DMS53 (cell line): ENCODE measurements at regions not wholly inside any gene's neighbourhood (a gene's known extent, or its start where the extent isn't known, plus 50 kb on each side); places are given as distances from the start of the nearest gene placed in this dataset.

ENCODE experiments used
- DNase-seq: peaks from one replicate; lab custom pipeline; 2025; lab: John Stamatoyannopoulos, UW

- no peak for DNase-seq
Observed at GRCh38 chr2:220279372-220279771, 651.9 kb downstream of the SLC4A3 start.

GRCh38 chr2:220279840-220280239, 652.4 kb downstream of the SLC4A3 start:
- DNase-seq, result no peak

- no peak for DNase-seq
Observed at GRCh38 chr2:220280736-220281135, 653.3 kb downstream of the SLC4A3 start.

GRCh38 chr2:220281771-220282170, 654.3 kb downstream of the SLC4A3 start:
- no peak for DNase-seq

GRCh38 chr2:220282236-220282635, 654.8 kb downstream of the SLC4A3 start:
- DNase-seq, result no peak

GRCh38 chr2:220293966-220294365, 666.5 kb downstream of the SLC4A3 start:
- no peak for DNase-seq

GRCh38 chr2:220296174-220296573, 668.7 kb downstream of the SLC4A3 start:
- peak; percentile 8 for DNase-seq

GRCh38 chr2:220297093-220297492, 669.7 kb downstream of the SLC4A3 start:
- no peak for DNase-seq

- no peak for DNase-seq
Observed at GRCh38 chr2:220300806-220301205, 673.4 kb downstream of the SLC4A3 start.

GRCh38 chr2:220302756-220303155, 675.3 kb downstream of the SLC4A3 start:
- no peak for DNase-seq

GRCh38 chr2:220309215-220309614, 681.8 kb downstream of the SLC4A3 start:
- no peak for DNase-seq

GRCh38 chr2:220310451-220310861, 683.0 kb downstream of the SLC4A3 start:
- no peak for DNase-seq

GRCh38 chr2:220315098-220315823, 687.8 kb downstream of the SLC4A3 start:
- DNase-seq, result no peak

GRCh38 chr2:220318037-220318436, 690.6 kb downstream of the SLC4A3 start:
- DNase-seq, result peak; percentile 50

GRCh38 chr2:220318508-220318907, 691.1 kb downstream of the SLC4A3 start:
- DNase-seq, result no peak

- no peak for DNase-seq
Observed at GRCh38 chr2:220320326-220320725, 692.9 kb downstream of the SLC4A3 start.

- no peak for DNase-seq
Observed at GRCh38 chr2:220332886-220333285, 705.5 kb downstream of the SLC4A3 start.

GRCh38 chr2:220334210-220334609, 706.8 kb downstream of the SLC4A3 start:
- DNase-seq, result no peak

GRCh38 chr2:220334871-220335590, 707.6 kb downstream of the SLC4A3 start:
- DNase-seq, result no peak

- DNase-seq, result no peak
Observed at GRCh38 chr2:220335591-220335915, 708.1 kb downstream of the SLC4A3 start.

- DNase-seq, result no peak
Observed at GRCh38 chr2:220336771-220337170, 709.3 kb downstream of the SLC4A3 start.

- no peak for DNase-seq
Observed at GRCh38 chr2:220337611-220338440, 710.4 kb downstream of the SLC4A3 start.

- DNase-seq, result no peak
Observed at GRCh38 chr2:220341014-220341413, 713.6 kb downstream of the SLC4A3 start.
